GM18868 (cell line): ENCODE measurements at regions not wholly inside any gene's neighbourhood (a gene's known extent, or its start where the extent isn't known, plus 50 kb on each side); places are given as distances from the start of the nearest gene placed in this dataset.
A peak's percentile ranks its signal among the peaks of the same experiment; 100 is the strongest.
"Not testable (repeated sequence)": the region's sequence is repeated elsewhere in the genome, so short reads cannot be mapped to it uniquely, and the experiment has no call there.

Source experiments
- ATAC-seq: cut with Tn5 transposase; IDR thresholded peaks from one replicate; pipeline ENCODE4 v1.9.1; 2021; ENCODE audit warnings: mild to moderate bottlenecking, moderate library complexity; ENCODE audit not compliant: unreplicated experiment

GRCh38 chr10:43922335-43923280, 273.9 kb upstream of the ZNF32 start:
- no peak for ATAC-seq

DNA sequence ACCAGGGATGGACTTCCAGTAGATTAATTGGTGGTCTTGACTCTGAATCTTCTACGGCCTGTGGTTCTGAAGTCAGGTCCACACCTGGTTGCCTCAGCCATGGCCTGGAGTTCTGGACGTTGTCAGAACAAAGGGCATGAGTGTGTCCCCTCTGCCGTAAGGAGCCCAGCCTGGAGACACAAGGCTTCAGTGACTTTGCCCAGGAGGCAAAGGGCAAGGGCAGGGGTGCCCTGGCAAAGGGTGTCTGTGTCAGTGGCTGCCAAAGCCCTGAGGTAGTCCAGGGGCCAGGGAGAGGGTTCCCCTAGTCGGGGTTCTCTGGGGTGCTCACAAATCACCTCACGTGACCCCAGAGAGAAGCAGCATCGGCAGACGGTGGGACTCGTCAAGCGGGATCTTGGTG, 273.2 kb upstream of the ZNF32 start:
- no peak for ATAC-seq

DNA sequence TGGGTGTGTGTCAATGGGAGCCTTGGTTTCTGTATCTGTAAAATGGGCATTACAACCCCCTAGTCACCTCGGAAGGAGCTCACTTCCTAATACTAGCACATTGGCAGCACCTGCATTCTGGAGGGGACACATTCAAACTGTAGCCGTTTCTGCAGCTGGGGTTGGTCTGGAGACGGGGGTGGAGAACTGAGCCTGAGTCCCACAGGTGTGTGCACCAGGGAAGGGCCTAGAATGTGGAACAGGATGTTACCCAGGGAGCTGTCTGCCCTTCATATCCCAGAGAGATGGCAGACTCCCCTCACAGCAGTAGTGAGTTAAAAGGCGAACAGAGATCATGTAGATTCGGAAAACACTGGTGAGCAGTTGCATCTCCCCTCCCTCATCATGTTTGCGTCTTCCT, 272.8 kb upstream of the ZNF32 start:
- no peak for ATAC-seq

DNA sequence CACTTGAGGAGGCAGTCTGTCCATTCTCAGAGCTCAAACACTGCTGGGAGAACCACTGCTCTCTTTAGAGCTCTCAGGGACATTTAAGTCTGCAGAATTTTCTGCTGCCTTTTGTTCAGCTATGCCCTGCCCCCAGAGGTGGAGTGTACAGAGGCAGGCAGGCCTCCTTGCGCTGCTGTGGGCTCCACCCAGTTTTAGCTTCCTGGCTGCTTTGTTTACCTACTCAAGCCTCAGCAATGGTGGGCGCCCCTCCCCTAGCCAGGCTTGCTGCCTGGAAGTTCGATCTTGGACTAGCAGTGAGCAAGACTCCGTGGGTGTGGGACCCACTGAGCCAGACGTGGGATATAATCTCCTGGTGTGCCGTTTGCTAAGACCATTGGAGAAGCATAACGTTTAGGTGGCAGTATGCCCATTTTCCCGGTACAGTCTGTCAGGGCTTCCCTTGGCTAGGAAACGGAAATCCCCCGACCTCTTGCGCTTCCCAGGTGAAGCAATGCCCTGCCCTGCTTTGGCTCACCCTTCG, 271.6 kb upstream of the ZNF32 start:
- ATAC-seq: not testable (repeated sequence)

DNA sequence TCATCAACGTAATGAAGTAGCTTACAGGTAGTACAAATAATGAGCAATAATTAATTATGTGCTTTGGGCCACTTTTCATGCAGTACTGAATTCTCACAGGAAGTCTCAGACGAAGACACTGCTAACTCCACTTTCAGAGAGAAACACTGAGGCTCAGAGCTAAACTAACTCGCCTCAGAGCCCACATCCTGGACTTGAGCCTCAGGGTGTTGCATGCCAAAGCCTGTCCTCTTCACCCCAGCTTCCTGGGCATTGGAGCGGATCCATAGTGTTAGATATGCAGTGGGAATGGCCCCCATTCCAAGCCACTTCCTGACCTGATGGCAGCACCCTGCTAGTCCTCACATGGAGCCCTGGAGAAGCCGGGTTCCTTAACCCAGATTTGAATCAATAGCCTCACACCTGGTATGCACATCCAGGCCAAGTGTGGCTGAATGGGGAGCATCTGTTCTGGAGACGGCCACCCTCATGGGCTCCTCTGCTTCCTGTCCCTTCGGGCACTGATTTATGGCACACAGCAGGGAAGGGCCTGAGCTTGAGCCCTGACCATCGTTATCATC, 265.1 kb upstream of the ZNF32 start:
- ATAC-seq: no peak

DNA sequence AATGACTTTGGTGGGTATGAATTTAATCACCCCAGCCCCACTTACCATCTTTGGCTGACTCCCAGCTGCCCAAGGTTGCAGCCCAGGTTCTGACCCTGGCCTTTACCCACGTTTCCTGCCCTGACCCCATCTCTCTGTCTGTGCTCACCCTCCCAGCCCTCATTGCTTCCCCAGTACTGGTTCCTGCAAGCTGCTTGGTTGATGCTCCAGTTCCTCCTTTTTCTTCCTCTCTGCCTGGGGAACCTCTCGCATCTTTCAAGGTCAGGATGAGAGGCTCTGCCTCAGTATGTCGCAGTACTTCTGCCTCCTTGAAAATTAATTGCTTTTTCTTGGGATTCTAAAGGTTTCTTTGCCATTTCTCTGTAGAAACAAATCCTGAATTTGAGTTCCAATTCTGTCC, 263.8 kb upstream of the ZNF32 start:
- ATAC-seq: no peak

DNA sequence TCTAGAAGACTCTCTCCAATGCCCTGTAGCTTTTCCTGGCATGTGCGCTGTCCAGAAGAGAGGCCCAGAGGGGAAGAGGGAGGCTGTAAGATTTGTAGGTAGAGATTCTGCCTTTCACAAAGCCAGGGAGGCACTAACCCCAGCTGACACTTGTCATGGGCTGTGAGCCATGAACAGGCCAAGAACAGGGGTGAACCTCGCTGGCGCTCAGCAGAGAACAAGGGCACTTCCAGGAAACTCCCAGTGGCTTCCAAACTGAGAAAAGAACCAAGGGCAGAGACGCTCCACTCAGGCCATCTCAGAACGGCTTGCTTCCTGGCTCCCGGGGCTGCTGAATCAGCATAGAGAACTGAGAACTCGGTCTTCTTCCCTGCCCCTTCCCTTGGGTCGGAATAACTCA, 257.8 kb upstream of the ZNF32 start:
- no peak for ATAC-seq

DNA sequence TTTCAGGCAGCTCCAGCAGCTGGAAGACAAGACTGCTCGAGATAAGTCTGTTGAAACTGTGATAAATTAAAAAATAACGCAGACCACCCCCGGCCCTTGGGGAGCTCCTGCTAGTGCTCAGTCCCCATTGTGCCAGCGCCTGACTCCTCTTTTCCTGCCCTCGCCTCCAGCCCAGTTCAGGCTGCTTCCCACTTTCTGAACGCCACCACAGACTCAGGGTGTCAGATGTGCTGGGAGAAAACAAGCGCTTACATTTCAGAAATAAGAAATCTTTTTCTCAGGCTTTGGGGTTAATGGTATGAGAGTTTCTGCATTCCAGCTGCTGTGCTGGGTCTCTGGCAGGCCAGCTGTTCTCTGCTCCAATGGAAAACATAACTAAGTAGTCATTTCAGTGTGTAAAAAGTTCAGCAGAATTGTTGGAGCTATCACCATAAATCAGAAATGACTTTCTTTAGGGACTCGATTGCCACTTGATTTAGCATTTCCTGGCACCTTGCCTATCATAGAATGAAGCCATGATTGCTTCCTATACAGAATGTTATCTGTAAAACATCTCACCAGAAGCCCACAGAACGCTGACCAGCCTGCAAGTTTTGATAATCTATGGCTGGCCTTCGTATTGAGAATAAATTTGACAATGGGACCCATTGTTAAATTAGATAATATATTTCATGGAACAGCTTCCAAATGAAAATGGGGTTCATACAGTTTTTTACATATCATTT, 257.0 kb upstream of the ZNF32 start:
- no peak for ATAC-seq

- ATAC-seq: no peak
Observed at GRCh38 chr10:43904844-43905243, 256.2 kb upstream of the ZNF32 start.

GRCh38 chr10:43904301-43904700, 255.6 kb upstream of the ZNF32 start:
- no peak for ATAC-seq

DNA sequence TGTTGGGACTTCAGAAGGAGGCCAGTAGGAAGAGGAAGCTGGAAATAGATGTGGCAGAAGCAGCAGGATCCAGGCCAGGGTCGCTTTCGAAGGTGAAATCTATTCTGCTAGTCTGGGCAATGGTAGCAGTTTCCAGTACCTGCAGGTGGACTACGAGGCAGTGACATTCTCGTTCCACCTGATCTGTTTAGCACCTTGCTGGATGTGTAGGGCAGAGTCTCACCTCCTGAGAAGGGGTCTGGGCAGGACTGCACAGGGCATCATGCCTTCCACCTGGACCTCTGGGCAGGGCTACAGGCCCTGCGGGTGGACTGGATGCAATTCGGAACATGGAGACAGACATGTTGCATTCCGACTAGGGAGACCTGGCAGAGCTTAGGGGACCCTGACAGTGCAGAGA, 254.8 kb upstream of the ZNF32 start:
- no peak for ATAC-seq

GRCh38 chr10:43902842-43903241, 254.2 kb upstream of the ZNF32 start:
- ATAC-seq: no peak

DNA sequence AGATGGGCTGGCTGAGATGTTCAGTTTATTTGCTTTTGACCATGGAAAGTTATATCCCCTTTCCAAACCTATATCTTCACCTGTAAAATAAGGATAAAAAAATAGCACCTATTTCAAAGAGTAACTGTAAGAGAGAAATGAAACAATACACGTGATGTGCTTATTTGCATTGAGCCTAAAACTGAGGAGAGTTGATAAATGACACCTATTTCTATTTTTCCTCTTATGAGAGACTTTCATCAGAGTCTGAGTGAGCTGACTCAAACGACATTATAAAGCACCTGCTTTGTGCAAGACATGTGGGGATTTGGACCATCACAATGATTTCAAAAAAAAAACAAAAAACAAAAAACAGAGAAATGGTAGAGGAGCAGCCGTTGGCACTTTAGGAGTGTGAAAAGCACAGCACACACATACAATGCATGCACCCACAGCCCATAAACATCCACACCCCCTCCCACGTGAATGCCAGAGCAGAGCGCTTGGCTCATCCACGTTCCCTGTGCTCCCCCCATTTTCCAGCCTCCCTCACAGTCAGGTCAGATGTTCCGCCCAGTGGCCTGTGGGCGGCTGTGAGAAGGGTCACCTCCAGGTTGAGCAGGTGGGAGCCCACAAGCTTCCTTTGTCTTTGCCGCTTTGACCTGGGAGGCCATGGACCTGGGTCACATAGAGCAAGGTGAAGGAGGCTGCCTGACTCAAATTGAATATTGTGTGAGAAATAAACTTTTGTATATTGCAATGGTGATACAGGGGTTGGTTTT, 253.2 kb upstream of the ZNF32 start:
- ATAC-seq: no peak

DNA sequence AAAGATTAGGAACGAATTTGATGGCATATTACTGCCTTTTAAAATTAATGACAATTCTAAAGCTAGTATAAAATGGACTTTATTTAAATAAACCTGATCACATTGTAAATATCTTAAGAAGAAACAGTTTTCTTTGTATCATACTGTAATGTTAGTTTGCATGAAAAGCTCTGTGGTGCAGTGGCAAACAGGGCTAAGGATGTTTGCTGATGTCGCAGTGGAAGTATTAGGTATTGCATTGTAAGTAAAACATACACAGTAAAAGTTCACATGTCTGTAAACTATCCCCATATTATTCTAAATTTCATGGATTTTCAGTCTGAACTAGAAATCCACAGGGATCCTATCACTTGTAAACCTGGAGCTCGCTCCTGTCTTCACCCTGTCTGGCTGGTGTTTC, 252.6 kb upstream of the ZNF32 start:
- ATAC-seq: no peak

DNA sequence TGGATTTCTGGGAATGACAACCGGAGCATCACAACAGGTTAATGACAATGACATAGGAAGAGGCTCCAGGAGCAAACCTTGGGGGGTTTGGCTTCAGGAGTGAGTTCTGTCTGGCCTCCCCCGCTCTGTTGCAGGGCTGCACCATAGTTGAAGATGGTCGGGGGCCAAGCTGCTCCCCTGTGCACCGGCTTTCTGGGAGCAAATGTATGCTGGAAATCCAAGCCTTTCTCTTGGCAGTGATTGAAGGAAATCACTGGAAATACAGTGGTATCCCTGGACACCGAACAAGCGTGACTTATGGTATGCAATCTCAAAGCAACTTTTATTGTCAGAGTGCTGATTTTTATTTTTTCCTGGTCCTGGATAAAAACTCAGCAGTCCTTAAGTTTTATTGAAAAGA, 251.9 kb upstream of the ZNF32 start:
- no peak for ATAC-seq

DNA sequence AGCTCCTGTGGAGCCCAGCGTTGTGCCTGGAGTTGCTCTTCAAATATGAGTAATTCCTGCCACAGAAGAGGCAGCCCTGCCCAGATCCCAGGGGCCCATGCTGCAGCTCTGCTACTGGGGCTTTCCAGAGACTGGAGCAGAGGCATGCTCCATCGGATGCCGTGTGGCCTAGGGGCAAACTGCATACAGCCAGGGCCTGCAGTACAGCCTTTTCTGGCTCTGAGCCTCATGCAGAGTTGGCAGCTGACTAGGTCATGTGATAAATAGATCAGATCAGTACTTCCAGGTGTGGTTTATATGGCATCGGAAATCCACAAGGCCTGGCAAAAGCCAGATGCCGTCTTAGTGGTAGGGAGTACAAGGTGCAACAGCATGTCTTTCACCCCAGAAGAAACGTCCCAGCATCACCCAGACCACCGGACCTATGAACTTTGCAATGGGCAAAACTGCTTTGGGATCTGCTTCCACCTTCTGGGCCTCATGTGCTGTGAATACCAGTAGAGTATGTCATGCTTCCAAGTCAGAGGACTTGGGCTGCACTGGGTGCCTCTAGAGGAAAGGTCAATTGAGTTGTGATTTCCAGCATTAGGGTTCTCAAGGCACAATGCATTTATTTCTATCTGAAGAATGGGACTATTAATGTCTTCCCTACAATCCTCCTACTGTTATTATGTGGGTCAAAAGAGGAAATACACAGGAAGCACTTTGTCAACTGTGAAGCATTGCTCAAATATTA, 250.7 kb upstream of the ZNF32 start:
- ATAC-seq: peak; percentile 53

DNA sequence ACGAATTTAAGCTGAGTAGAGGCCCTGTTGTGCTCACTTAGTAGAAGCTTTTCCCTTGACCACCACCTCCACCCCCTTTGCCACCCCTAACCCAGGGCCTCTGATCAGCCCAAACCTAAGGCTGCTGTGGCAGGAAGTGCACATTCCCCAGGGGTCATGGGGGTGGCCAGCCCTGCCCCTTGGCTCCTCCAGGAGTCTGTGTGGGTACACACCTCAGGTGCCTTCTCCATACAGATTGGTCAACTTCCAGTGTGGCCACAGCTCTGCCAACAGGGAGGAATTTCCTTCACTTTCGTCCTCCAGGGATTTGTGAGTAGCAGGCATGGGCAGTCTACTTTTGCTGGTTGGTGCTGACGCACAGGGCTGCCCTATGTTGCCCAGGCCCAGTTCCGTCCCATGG, 249.9 kb upstream of the ZNF32 start:
- no peak for ATAC-seq

DNA sequence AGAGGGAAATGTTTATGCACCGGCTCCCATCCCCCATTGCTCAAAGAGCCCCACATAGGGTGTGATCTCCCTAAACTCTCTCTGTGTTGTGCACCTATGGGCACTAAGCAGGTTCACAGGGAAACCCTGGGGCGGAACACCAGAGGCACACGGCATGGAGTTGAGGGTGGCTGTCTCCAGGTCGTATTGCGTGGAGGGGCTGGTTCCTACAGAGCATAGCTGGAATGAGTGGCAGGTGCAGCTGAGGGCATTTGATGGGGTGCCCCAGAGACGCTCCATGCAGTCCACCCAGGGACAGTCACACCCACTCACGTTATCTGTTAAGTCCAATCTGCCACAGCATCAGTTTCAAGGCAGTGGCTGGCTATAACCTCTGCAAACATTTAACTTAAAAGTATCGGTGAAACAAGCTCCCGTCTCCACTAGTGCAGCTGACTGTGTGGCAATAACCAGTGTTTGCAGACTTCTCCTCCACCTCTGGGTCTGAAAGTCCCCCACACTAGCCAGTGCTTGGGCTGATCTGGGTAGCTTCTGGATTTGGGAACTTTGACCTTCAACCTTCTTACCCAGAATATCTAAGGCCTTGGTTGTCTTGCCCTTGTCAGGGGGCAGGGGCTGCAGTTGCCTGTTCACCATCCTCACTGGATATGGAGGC, 249.2 kb upstream of the ZNF32 start:
- ATAC-seq: no peak

DNA sequence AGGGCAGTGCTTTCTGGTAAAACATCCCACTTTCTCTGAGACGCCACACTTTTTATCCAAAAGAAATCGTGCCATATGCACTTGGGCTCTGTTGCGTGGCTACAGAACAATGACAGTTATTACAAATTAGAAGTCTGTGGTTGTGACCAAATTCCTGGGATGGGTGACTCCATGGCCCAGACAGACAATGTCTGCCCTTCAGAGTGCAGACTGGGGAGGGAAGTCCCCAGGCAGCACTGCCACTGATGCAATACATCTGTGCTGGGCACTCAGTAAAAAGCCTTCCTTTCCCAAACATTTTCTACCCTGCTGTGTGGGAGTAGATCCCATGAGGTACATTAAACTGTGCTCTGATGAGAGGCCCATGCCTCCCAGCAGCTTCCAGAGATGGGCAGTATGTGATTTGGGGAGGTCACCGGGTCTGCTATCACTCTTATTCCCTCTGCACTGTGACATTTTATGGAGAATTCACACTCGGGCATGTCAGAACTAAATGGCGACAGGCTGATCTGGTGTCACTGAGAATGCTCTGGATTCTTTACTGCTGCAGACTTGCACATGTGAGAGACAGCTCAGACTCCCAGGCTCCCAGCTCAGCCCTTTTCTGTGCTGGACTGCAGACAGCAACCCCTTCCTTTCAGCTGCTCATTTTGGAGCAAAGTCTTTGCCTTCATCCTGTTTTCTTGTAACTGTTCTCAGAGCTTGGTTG, 243.5 kb upstream of the ZNF32 start:
- no peak for ATAC-seq
